Thyroid gland (tissue), 4 donors: ENCODE measurements at regions not wholly inside any gene's neighbourhood (a gene's known extent, or its start where the extent isn't known, plus 50 kb on each side); places are given as distances from the start of the nearest gene placed in this dataset.

ENCODE experiments used
- CTCF ChIP-seq, 6 experiments: fragments of 200-600 bp in 3 of 6; fragments of 450-650 bp in 3 of 6; sonication (generic) in 3 of 6; IDR thresholded peaks; one replicate each; pipeline ENCODE4 v1.5.1; 2016 to 2019; ENCODE audit warnings: antibody characterized with exemption in 6 of 6, mild to moderate bottlenecking in 2 of 6, inconsistent platforms in 1 of 6, moderate library complexity in 1 of 6
- POLR2A ChIP-seq, 2 donors: fragments of 450-650 bp; IDR thresholded peaks; one replicate each; pipeline ENCODE4 v1.6.1; 2017; ENCODE audit warnings: antibody characterized with exemption in 2 of 2, mild to moderate bottlenecking in 2 of 2, moderate library complexity in 1 of 2

- TF ChIP-seq CTCF (IDR thresholded peaks at IDR 0.05) = no peak
- TF ChIP-seq POLR2A (IDR thresholded peaks at IDR 0.05) = no peak
Observed at GRCh38 chr21:38032082-38032801, 116.0 kb upstream of the KCNJ6 start.
